Activated naive CD4-positive, alpha-beta T cell treated with anti-CD3 and anti-CD28 coated beads, Interleukin-2, amount 10 ng/mL, durations not matched to agents 7 days and 5 days (primary cell): ENCODE measurements at regions not wholly inside any gene's neighbourhood (a gene's known extent, or its start where the extent isn't known, plus 50 kb on each side); places are given as distances from the start of the nearest gene placed in this dataset.
A peak's percentile ranks its signal among the peaks of the same experiment; 100 is the strongest.
"Not testable (repeated sequence)": the region's sequence is repeated elsewhere in the genome, so short reads cannot be mapped to it uniquely, and the experiment has no call there.

ENCODE experiments used
- CTCF ChIA-PET: fragments of 350-600 bp; sonication (Branson Sonifier 250); formaldehyde crosslinking; loops from one replicate; lab custom pipeline; 2021; ENCODE audit warnings: antibody characterized with exemption; lab: Charles Lee
- DNase-seq: peaks from one replicate; pipeline ENCODE4 v3.0.0-alpha.2; 2020
- H3K27ac Mint-ChIP-seq: one replicate; pipeline ENCODE4 v1.8.0; 2021; ENCODE audit warnings: mild to moderate bottlenecking, moderate library complexity, mixed read lengths
- H3K27me3 Mint-ChIP-seq: one replicate; pipeline ENCODE4 v1.8.0; 2021; ENCODE audit warnings: mild to moderate bottlenecking, mixed read lengths
- H3K36me3 Mint-ChIP-seq: one replicate; pipeline ENCODE4 v1.8.0; 2021; ENCODE audit warnings: mixed read lengths
- H3K4me1 Mint-ChIP-seq: one replicate; pipeline ENCODE4 v1.8.0; 2021; ENCODE audit warnings: mixed read lengths
- H3K4me3 Mint-ChIP-seq: one replicate; pipeline ENCODE4 v1.8.0; 2021; ENCODE audit warnings: mild to moderate bottlenecking, moderate library complexity, mixed read lengths
- H3K9me3 Mint-ChIP-seq: one replicate; pipeline ENCODE4 v1.8.0; 2021; ENCODE audit warnings: mixed read lengths

DNA sequence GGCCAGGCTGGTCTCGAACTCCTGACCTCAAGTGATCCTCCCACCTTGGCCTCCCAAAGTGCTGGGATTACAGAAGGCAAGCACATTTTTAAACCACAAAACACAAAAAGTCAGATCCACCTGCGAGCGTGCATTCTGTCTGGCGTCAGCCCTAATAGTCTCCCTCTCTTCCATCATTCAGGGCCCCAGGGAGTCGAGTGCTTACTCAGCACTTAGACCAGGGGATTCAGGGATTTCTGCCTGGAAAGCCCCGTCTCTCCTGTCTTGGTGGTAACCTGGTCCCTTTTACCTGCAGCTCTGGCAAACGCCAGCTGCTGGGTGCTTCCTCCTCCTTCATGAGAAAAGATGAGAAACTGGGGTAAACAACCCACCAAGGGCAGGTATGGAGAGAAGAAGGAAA, 443.1 kb downstream of the SOX9 start:
- Mint-ChIP-seq H3K9me3 (no peaks in the 10 kb centered on the region), H3K36me3 (no peaks in the 10 kb centered on the region), H3K4me3 (no peak overlapping the region), H3K4me1 (peaks cover 23% of the 10 kb centered on the region), H3K27ac (no peak overlapping the region), H3K27me3 (peaks cover 31% of the 10 kb centered on the region)
- CTCF ChIA-PET, result interaction anchor here (0.7 to 7.7 kb wide), 2 partner anchors 163 to 340 kb away, joined by 3 to 234 read pairs; no protein-coding TSS in a partner anchor
- DNase-seq, result no peak

DNA sequence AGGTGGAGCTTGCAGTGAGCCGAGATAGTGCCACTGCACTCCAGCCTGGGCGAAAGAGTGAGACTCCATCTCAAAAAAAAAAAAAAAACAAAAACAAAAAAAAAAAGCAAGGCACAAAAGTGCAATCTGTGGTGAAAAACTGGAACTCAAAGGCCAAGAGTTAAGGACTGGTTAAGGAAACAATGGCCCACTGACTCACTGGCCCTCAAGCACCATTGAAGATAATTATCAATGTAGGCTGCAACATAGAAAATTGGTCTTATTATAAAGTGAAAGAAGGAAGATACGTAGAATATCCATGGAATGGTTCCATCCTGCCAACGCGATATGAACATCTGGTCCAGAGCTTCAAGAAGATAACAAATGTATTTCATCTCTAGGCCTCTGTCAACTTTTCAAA, 444.2 kb downstream of the SOX9 start:
- Mint-ChIP-seq H3K4me3 (no peak overlapping the region), H3K27me3 (peaks cover 35% of the 10 kb centered on the region)
- CTCF ChIA-PET, result interaction anchor here (1.7 kb wide), 1 partner anchor 161 kb away, joined by 8 read pairs; no protein-coding TSS in a partner anchor

DNA sequence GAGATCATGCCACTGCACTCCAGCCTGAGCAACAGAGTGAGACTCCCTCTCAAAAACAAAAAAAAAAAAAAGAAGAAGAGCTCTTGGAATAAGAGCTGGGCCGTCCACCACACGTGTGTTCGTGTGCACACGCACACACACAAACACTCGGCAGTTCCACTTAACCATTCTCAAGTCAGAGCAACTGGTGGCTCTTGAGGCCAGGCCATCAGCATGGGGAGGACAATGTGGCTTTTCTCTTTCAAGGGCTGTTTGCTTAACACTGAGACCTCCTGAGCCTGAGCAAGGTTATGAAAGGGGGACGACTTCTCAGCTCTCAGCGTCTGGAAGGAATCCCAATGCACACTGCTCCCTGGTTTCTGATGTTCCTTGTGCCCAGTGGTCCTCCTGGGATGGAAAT, 444.9 kb downstream of the SOX9 start:
- H3K4me3 Mint-ChIP-seq, result no peak overlapping the region
- H3K4me1 Mint-ChIP-seq, result peaks cover 18% of the 10 kb centered on the region
- H3K9me3 Mint-ChIP-seq, result no peaks in the 10 kb centered on the region
- DNase-seq, result no peak
- CTCF ChIA-PET, result interaction anchor here (1.7 kb wide), 1 partner anchor 161 kb away, joined by 8 read pairs; no protein-coding TSS in a partner anchor
- H3K27me3 Mint-ChIP-seq, result peaks cover 35% of the 10 kb centered on the region
- H3K36me3 Mint-ChIP-seq, result no peaks in the 10 kb centered on the region
- no peak overlapping the region for H3K27ac Mint-ChIP-seq

More for the DNA sequence above, 444.2 kb downstream of the SOX9 start:
- Mint-ChIP-seq H3K36me3 (no peaks in the 10 kb centered on the region), H3K4me1 (peaks cover 23% of the 10 kb centered on the region), H3K27ac (no peak overlapping the region), H3K9me3 (no peaks in the 10 kb centered on the region)
- no peak for DNase-seq

DNA sequence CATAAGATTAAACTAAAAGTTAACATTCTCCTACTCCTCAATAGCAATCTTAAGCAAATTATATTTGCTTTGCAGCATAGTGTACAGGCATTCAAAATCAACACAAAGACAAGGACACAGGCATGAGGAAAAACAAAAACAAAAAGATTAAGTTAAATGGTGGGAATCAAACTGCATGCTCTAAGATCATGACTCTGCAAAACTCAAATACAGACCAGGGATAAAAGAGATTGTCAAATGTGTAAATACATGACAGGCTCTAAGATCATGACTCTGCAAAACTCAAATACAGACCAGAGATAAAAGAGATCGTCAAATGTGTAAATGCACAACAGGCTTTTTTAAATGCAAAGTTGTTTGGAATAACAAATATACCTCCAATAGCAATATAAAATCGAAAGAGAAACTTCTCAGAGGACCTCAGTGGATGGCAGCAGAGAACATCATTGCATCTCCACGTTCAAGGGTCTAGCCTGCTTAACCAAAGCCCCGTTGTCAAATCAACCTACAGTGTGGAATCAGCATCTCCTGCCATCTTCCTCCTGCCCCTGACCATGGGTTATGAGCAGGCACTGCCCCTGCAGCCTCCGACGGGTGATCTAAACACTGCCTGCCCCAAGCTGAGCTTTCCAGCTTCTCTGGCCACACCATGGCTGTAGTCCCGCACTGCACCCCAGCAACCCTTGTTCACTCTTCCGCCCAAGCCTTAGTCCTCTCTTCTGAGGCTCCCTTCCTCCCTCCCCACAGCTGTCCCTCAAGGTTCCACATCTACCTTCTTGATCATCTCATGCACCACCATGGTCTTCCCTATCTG, 446.1 kb downstream of the SOX9 start:
- Mint-ChIP-seq H3K27me3 (peaks cover 40% of the 10 kb centered on the region), H3K4me3 (no peak overlapping the region), H3K4me1 (peaks cover 18% of the 10 kb centered on the region), H3K36me3 (no peaks in the 10 kb centered on the region), H3K9me3 (no peaks in the 10 kb centered on the region), H3K27ac (peak overlapping the region; percentile 24)
- DNase-seq, result no peak
- CTCF ChIA-PET, result no interaction called here

DNA sequence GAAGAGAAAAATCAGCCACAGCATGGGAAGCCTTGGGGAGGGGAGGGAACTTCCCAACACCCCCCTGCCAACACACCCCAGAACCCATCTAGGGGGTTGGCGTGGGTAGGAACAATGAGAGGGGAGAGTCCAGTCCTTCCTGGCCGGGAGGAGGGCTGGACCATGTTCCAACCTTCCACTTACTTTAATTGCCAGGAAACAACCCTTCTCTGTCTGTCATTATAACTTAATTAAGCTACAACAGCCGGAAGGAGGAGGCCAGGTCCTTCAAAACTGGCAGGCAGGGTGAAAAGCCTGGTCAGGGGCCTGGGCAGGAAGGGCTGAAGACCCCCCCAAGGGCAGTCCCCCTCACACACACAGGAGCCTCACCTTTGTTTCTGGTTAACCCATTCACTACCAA, 447.0 kb downstream of the SOX9 start:
- CTCF ChIA-PET, result no interaction called here
- H3K27ac Mint-ChIP-seq, result no peak overlapping the region
- peaks cover 15% of the 10 kb centered on the region for H3K4me1 Mint-ChIP-seq
- no peak overlapping the region for H3K4me3 Mint-ChIP-seq
- peaks cover 41% of the 10 kb centered on the region for H3K27me3 Mint-ChIP-seq
- H3K36me3 Mint-ChIP-seq, result no peaks in the 10 kb centered on the region
- no peak for DNase-seq
- no peaks in the 10 kb centered on the region for H3K9me3 Mint-ChIP-seq

DNA sequence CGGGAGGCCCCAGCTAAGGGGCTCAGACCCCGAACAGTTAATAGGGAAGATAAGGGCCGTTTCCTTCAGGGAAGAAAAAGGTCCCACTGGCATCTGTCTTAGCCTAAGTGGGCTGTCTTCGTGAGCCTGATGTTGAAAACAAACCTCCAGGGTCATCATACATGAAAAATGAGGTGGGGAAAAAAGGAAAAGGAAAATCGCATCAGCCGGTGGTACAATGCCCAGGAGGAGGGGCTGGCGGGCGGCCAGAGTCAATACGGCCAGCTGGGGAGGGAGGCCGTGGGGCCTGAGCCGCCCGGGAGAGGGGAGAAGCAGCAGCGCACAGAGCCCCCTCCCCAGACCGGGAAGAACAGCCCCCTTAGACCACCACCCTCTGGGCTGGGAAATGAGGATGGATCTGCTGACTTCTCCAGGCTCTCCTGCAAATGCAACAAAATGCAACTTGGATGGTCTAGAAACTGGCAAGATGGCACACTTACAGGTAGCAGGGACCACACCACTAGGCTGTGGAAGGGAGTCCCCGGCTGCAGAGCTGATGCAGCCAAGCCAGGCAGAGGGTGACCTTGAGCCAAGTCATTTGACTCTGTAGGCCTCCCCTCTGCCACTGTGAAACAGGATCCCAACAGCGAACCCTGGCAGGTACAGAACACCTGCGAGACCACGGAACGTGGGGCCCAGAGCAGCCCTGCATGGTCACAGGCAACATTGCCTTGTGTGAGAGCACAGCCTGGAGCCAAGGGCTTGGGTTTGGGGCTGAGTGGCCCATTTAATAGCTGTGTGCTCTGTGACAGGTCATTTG, 448.5 kb downstream of the SOX9 start:
- no peaks in the 10 kb centered on the region for H3K36me3 Mint-ChIP-seq
- H3K27me3 Mint-ChIP-seq, result peaks cover 51% of the 10 kb centered on the region
- no peak overlapping the region for H3K4me3 Mint-ChIP-seq
- CTCF ChIA-PET, result no interaction called here
- no peak overlapping the region for H3K27ac Mint-ChIP-seq
- DNase-seq, result no peak
- peaks cover 14% of the 10 kb centered on the region for H3K4me1 Mint-ChIP-seq
- H3K9me3 Mint-ChIP-seq, result no peaks in the 10 kb centered on the region

DNA sequence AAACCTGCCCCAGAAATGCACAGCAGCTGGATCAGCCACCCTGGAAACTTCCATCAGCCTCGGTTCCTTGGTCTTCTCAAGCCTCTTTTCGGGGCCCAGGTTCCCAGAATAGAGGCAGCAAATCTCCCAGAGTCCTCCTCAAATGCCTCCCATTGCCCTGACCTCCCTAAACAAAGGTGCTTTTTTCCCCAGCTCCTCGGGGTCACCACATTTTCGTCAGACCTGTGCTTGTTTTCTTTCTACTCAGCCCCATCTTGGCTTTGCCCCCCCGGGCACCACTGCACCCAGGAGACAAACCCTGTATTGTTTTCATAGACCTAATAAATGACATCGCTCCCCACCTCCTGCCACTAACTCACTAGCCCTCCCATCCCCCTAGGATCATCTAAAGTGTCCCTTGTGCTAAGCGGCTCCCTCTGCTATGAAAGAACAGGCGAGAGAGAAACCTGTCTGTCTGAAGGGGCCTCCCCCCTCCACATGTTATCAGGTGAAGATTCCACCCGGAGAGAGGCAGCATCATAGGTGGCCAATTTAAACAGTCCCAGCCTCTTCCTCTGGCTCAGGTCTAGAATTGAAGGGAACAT, 451.1 kb downstream of the SOX9 start:
- Mint-ChIP-seq H3K4me3 (no peak overlapping the region), H3K27me3 (peaks cover 69% of the 10 kb centered on the region), H3K27ac (no peak overlapping the region), H3K4me1 (peaks cover 8% of the 10 kb centered on the region), H3K36me3 (no peaks in the 10 kb centered on the region), H3K9me3 (no peaks in the 10 kb centered on the region)
- DNase-seq, result no peak
- CTCF ChIA-PET, result no interaction called here

DNA sequence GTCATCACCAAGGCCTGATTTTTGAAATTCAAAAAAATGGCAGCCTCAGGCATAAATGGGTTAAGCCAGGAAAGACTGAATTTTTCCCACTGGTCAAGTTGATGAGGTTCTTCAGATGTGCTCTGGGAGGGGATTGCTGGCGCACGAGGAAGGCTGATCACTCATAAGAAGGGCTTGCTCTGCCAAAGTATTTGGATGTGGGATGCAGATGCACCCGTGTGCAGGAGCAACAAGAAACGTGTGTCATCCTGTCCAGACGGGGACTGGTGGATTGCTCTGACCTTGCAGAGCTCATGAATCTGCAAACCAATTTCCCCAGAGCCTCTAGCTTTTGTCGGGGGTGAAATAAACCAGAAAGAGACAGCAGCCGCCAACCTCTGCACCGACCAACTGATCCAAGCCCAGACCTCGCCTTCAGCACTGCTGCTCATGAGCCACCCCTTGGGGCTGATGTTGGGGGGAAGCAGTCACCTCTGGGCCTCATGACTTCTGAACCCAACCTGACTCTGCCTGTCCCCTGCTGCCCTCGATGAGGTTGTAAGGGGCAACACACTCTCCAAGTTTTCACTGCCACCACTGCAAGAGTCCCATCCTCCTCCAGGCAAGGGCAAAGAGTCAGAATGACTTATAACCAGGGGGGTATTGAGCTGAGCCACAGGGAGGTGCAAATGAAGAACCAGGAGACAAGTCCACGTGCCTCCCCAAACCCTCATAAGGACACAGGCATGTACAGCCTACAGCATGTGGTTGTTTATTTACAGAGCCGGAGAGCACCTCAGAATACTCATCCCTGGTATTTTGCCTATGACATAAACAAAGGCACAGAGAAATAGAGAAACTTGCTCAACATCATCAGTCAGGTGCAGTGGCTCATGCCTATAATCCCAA, 452.0 kb downstream of the SOX9 start:
- Mint-ChIP-seq H3K27me3 (peaks cover 70% of the 10 kb centered on the region), H3K9me3 (no peaks in the 10 kb centered on the region), H3K27ac (no peak overlapping the region), H3K36me3 (no peaks in the 10 kb centered on the region), H3K4me1 (no peaks in the 10 kb centered on the region), H3K4me3 (no peak overlapping the region)
- CTCF ChIA-PET, result no interaction called here
- no peak for DNase-seq

DNA sequence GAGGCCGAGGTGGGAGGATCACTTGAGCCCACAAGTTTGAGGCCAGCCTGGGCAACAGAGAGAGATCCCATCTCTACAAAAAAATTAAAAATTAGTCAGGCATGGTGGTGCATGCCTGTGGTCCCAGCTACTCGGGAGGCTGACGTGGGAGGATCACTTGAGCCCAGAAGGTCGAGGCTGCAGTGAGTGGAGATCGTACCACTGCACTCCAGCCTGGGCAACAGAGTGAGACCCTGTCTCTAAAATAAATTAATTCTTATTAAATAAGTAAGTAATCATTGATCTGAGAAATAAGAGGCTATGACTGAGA, 452.6 kb downstream of the SOX9 start:
- H3K27me3 Mint-ChIP-seq, result peaks cover 74% of the 10 kb centered on the region
- H3K27ac Mint-ChIP-seq, H3K4me3 Mint-ChIP-seq, DNase-seq, H3K36me3 Mint-ChIP-seq, H3K4me1 Mint-ChIP-seq, H3K9me3 Mint-ChIP-seq, CTCF ChIA-PET: not testable (repeated sequence)

DNA sequence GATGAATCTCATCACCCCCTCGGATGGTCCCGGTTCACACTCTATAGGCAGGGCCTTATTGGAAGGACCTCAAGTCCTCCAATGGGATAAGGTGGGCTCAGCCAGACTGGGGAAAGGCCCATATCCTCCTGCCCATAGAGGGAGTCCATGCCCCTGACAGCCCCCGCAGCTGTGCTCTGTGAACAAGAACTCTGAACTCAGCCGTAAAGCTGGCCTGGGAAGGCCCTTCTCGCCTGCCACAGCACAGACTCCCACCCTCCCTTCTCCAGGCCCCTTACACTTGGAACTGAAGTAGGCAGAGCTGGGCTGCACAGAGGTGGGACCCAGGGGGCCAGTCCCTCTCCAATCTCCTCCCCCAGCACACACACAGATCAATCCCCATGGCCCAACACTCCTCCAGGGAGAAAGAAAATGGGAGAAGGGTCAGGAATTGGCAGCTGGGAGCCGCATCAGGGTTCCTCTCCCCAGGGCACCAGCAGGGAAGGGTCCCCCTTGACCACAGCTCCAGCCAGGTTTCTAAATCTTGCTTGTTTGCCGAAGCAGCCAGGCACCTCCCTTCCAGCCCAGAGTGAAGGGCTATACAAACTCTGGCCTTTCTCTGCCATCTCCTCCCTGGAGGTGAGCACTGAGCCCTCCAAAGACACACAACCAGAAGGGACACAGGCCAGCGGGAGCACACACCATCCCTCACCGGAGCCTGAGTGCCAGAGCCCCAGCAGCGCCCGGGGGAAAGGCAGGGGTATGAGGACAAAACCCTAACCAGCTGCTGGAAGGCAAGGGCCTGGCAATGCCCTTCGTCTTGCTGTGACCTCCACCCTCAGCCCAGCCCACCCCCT, 454.1 kb downstream of the SOX9 start:
- Mint-ChIP-seq H3K27me3 (peaks cover 81% of the 10 kb centered on the region), H3K4me3 (no peak overlapping the region), H3K4me1 (no peaks in the 10 kb centered on the region), H3K9me3 (no peaks in the 10 kb centered on the region), H3K36me3 (no peaks in the 10 kb centered on the region), H3K27ac (no peak overlapping the region)
- CTCF ChIA-PET, result no interaction called here
- no peak for DNase-seq

DNA sequence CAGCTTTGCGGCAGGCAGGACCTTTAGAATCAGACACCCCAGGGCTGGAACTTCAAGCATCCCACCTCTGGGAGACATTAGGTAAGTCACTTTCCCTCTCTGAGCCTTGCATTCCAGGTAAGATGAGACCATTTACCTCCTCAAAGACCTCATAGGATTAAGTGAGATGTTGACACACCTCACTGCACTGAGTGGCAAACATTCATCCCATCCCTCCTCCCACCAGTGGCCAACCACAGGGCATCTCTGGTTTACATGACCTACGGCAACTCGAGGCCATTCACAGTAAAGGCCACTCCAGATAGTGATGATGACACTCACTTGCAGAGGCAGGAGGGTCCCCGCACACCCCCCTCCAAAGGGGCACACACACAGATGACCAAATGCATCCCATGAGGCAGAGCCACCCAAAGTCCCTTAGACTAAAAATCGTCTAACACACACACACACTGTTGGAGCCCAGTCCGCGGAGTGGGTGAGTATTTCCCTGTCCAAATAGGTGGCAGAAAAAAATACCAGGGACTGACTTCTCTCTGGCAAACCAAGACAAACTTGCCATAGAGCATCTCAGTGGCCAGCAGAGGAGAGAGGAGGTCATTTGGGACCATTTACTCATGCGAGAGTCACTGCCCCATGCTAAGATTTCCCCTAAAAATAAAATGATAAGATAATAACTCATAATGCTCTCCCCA, 454.9 kb downstream of the SOX9 start:
- CTCF ChIA-PET, result no interaction called here
- Mint-ChIP-seq H3K36me3 (no peaks in the 10 kb centered on the region), H3K4me3 (no peak overlapping the region), H3K27ac (no peak overlapping the region), H3K27me3 (peaks cover 85% of the 10 kb centered on the region), H3K9me3 (no peaks in the 10 kb centered on the region), H3K4me1 (no peaks in the 10 kb centered on the region)
- DNase-seq, result no peak

DNA sequence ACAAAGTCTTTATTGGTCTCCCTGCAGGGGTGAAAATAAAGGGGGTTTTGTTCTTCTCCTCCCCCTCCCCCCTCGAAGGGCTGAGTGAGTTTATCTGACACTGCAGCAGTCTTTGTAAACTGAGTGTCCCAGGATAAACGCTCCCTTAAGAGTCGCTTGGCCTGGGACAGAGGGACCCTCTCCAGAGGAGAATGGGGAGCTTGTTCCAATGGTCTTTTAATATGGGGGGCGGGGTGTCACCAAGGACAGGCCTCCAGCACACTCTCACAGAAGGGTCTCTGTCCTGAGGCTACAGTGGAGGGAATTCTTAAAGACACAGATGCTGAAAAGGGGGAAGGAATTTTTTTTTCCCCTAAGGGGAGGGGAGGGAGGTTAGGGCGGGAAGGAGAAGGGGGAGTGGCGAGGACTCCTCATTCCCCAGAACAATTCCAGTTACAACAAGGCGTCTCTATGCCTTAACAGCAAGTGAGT, 455.5 kb downstream of the SOX9 start:
- CTCF ChIA-PET, result no interaction called here
- Mint-ChIP-seq H3K4me1 (no peaks in the 10 kb centered on the region), H3K27me3 (peaks cover 90% of the 10 kb centered on the region), H3K9me3 (no peaks in the 10 kb centered on the region), H3K36me3 (no peaks in the 10 kb centered on the region), H3K4me3 (no peak overlapping the region), H3K27ac (no peak overlapping the region)
- DNase-seq, result no peak
